ENCODE measurements at regions not wholly inside any gene's neighbourhood (a gene's known extent, or its start where the extent isn't known, plus 50 kb on each side); places are given as distances from the start of the nearest gene placed in this dataset.
"Not testable (repeated sequence)": the region's sequence is repeated elsewhere in the genome, so short reads cannot be mapped to it uniquely, and the experiment has no call there.

GRCh38 chr15:69565066-69565655 lies 112.5 kb downstream of the RPLP1 start:
- TF ChIP-seq MEF2A (IDR thresholded peaks at IDR 0.05; ENCODE audit: borderline replicate concordance, low read depth) (no peak), TEAD4 (IDR thresholded peaks at IDR 0.05; ENCODE audit: borderline replicate concordance, insufficient read depth) (no peak), RFX5 (IDR thresholded peaks at IDR 0.05; ENCODE audit: low read length) (no peak), FOXJ3 (CRISPR knock-in tag; IDR thresholded peaks at IDR 0.05) (no peak), TAF1 (IDR thresholded peaks at IDR 0.05; ENCODE audit: borderline replicate concordance, low read depth, low read length) (no peak), EZH2phosphoT487 (IDR thresholded peaks at IDR 0.05; ENCODE audit: borderline replicate concordance, low read depth) (no peak), RXRA (IDR thresholded peaks at IDR 0.05; ENCODE audit: borderline replicate concordance, low read depth) (no peak), JUND (IDR thresholded peaks at IDR 0.05) (no peak), MXI1 (IDR thresholded peaks at IDR 0.05; ENCODE audit: low read depth, low read length) (no peak), MAX (IDR thresholded peaks at IDR 0.05; ENCODE audit: low read depth) (no peak), FOSL2 (IDR thresholded peaks at IDR 0.05; ENCODE audit: borderline replicate concordance, low read depth) (no peak), POLR2AphosphoS5 (IDR thresholded peaks at IDR 0.05; ENCODE audit: low read depth, low read length) (no peak)

GRCh38 chr15:69567238-69567760 lies 114.7 kb downstream of the RPLP1 start:
- H3K36me3 ChIP-seq (replicated peaks in 1 of 2; ENCODE audit: control insufficient read depth in 1 of 2, insufficient read depth in 2 of 2, low read length in 1 of 2); H4K20me1 ChIP-seq (ENCODE audit: insufficient read depth); H3K27ac ChIP-seq (ENCODE audit: low read depth in 2 of 2, low read length in 1 of 2); CTCF ChIA-PET; H3K27me3 ChIP-seq (ENCODE audit: insufficient read depth); H3K9me3 ChIP-seq; H3K4me1 ChIP-seq (ENCODE audit: control insufficient read depth in 1 of 2, insufficient read depth in 2 of 2, low read depth in 1 of 2, low read length in 1 of 2); H3K4me3 ChIP-seq (ENCODE audit: low read depth in 2 of 2, low read length in 1 of 2); DNase-seq; H3K79me2 ChIP-seq (ENCODE audit: insufficient read depth); H3K9me2 ChIP-seq; H2AFZ ChIP-seq (ENCODE audit: low read depth); H3K4me2 ChIP-seq; POLR2A ChIA-PET; H3F3A ChIP-seq (replicated peaks; ENCODE audit: insufficient read depth); H3K9ac ChIP-seq: not testable (repeated sequence)
- WGBS (ENCODE audit: low lambda C conversion rate) = 96% methylated on average over 18 of the region's 31 CpGs

More at GRCh38 chr15:69565066-69565655, 112.5 kb downstream of the RPLP1 start:
- POLR2A ChIA-PET = no interaction called here
- H3K4me1 ChIP-seq (ENCODE audit: control insufficient read depth in 1 of 2, insufficient read depth in 2 of 2, low read depth in 1 of 2, low read length in 1 of 2) = peaks cover 4 to 15% of the 10 kb centered on the region in 2 experiments; a peak in 1 of 4 replicates
- H4K20me1 ChIP-seq (ENCODE audit: insufficient read depth) = no peaks in the 10 kb centered on the region
- H3K9me2 ChIP-seq = no peaks in the 10 kb centered on the region
- no peak overlapping the region for H3K4me3 ChIP-seq (ENCODE audit: low read depth in 2 of 2, low read length in 1 of 2)
- no peak overlapping the region for H3K4me2 ChIP-seq
- H3K27ac ChIP-seq (ENCODE audit: low read depth in 2 of 2, low read length in 1 of 2) = no peak overlapping the region
- no peak overlapping the region for H2AFZ ChIP-seq (ENCODE audit: low read depth)
- DNase-seq = no peak
- no peaks in the 10 kb centered on the region for H3K27me3 ChIP-seq (ENCODE audit: insufficient read depth)
- no peaks in the 10 kb centered on the region for H3K9me3 ChIP-seq
- H3F3A ChIP-seq (replicated peaks; ENCODE audit: insufficient read depth) = no peaks in the 10 kb centered on the region
- CTCF ChIA-PET = no interaction called here
- no peaks in the 10 kb centered on the region for H3K79me2 ChIP-seq (ENCODE audit: insufficient read depth)
- no peaks in the 10 kb centered on the region for H3K36me3 ChIP-seq (replicated peaks in 1 of 2; ENCODE audit: control insufficient read depth in 1 of 2, insufficient read depth in 2 of 2, low read length in 1 of 2)
- H3K9ac ChIP-seq = no peak overlapping the region
- 80% methylated on average over 9 of the region's 9 CpGs for WGBS (ENCODE audit: low lambda C conversion rate)

All from SK-N-SH (cell line).